ENCODE measurements at regions not wholly inside any gene's neighbourhood (a gene's known extent, or its start where the extent isn't known, plus 50 kb on each side); places are given as distances from the start of the nearest gene placed in this dataset.
"Not testable (repeated sequence)": the region's sequence is repeated elsewhere in the genome, so short reads cannot be mapped to it uniquely, and the experiment has no call there.

DNA sequence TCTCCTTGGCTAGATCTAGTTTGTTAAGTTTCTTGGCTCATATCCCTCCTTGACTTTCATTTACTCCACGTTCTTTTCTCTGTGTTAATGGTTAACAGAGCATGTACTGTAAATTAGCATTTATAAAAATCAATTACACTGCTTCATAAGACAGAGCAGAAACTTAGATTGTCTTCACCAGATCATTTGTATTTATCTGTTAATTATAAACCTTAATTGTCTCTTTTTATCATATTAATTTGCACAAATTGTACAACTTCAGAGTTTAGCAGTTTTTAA lies 221.2 kb upstream of the EGLN3 start:
- DNase-seq, result no peak

DNA sequence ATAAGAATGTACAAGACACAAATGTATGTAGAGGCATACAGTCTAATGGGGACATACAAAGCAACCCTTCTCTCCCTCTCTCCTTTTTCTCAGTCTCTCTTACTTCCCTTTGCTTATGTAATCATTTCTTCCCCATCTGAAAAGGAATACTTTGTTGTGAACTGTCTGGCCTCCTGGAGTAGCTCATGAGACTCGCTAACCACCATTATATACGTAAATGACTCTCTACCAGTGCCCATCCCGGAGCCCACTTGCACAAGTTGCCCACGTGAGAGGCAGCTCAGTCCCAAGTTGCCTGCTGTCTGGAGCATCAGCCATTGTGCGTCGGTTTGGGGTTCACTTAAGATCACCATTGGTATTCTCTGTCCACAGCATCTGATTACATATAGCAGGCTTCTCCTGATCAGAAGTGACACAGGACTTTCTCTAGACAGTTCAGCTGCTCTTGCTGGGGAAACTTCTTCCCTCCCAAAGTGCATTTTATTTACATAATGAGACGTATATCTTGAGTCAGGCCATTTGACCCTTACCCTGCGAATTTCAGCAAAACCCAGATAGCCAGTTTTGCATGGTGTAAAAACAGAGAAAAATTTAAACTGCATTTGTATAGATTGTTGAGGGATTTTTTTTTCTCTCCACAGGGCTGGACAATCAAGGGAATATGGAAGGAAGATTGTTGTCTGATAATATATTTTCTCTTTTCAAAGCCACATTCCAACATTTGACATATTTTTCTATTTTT lies 220.7 kb upstream of the EGLN3 start:
- DNase-seq, result no peak

DNA sequence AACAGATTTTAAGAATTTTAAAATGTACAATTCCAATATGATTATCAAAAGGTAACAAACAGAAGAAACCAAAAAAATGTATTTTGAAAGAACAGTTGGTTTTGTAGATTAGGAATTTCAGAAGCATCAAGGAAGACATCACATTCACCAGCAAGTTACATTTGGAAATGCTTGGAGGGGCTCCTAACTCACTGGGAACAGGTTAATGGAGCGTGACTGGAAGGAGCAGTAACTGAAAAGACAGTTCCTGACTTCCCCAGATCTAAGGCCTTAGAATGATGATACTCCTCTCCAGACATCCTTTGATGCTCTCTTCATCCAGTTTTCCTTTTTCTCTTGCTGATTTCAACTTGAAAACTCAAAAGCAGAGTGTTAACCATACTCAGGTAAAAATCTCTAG lies 220.0 kb upstream of the EGLN3 start:
- no peak for DNase-seq

DNA sequence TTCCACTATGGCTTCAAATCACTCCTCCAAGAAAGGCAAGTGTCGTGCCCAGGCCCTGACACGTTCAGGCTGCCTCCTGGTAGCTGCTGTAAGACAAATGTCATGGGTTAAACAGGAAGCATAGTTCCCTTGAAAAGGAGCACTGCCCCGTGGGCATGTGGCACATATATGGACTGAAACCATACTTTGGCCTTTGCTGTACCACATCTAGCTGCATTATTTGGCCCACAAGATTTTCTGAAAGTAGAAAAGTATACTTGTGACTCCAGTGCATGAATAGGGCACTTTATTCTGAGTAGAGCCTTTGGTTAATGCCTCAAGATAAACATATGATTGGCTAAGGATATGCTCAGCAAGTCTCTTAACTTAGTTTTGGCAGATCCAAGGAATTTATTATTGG lies 218.7 kb upstream of the EGLN3 start:
- DNase-seq, result no peak

DNA sequence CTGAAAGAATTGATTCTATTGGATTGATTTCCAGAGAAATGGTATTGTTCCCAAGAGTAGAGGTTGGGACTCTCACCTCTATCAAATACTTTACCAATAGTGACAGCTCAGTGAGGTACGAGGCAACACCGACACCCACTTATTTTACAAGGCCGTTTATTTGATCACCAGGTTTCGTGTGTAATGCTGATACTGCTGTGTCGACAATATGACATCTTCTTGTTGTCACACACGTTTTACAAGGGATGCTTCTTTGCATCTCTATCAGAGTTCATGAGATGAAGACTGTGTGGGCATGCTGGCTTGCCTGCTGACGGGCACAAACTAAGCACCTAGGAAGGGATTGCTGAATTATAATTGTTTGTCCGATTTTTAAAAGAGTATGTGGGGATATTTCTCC lies 217.8 kb upstream of the EGLN3 start:
- DNase-seq, result no peak

DNA sequence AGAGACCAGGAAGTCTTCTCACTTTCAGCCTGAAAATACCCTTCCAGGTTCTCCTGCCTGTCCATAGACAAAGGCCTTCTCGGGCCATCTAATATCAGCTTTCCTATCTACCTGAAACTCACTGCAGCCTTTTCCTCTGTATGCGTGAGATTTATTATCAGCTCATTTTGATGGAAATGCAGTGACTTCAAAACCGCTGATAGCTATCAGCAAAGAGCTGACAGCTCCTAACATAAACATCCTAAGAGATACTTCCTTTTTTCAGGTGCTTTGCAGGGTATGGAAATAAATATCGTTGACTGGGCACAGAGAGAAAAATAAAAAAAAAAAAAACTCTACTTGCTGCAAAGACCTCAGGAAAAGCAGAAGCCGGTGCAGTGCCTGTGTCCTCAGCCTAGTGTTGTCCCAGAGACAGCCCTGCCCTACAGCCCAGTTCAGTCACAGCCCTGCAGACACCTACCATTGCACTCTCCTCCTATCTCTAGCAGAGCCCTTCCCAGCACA lies 215.0 kb upstream of the EGLN3 start:
- DNase-seq, result peak in 1 of 5 experiments; percentile 34

DNA sequence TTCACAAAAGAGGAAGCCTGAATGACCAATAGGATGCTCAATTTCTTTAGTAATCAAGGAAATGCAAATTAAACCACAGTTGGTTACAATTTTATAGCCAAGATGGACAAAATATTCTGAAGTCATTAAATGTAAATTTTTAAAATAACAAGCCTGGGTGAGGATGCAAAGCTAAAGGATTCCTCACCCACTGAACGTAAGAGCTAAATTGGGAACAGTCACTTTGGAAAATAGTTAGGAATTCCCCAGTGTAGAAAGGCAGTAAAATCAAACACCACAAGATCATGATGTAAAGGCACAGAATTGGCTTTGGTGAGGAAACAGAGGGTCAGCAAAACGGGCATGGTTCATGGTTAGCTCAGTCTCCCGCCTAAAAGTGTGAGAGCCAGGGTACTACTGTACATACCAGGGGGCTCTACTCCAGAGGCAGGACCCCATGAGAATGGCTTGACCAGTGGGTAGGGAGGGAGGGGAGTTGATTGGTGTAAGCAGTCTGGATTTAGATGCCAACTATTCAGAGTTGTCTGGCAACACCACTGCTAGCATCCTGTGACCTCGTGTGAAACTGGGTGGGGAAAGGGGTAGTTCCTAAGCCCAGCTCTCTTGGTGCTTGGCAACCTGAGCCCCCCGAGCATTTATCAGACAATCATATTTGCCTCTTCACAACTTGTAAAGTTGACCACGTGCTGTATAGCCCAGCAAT lies 213.4 kb upstream of the EGLN3 start:
- DNase-seq, result no peak

DNA sequence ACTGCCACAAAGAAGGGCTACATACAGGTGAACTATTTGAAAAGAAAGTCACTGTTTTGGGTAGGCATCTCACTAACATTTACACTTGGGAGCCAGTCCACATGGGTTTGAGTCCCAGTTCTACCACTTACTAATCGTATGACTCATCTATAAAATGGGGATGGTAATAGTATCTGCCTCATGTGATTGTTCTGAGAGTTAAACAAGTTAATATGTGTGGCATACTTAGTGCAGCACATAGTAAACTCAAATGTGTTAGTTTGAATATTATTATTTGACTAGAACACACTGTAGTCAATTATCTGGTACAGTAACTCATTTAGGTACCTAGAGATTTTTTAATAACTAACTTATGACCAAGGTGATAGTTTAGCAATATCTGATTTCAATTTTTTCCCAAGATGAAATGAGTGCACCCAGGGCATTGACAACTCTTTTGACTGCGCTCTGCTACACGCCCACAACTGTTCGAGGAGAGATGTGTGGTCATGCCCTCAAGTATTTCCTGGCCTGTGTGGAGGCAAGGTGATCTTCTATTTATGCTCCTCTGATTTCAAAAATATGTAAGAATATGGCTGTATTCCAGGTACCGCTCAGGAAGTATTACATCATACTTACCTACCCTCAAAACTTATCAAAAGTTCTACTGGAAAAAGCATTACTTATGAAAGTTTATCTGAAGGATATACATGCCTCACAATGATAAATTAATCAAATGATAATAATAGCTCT lies 210.6 kb upstream of the EGLN3 start:
- peak in 1 of 5 experiments; percentile 53 for DNase-seq

DNA sequence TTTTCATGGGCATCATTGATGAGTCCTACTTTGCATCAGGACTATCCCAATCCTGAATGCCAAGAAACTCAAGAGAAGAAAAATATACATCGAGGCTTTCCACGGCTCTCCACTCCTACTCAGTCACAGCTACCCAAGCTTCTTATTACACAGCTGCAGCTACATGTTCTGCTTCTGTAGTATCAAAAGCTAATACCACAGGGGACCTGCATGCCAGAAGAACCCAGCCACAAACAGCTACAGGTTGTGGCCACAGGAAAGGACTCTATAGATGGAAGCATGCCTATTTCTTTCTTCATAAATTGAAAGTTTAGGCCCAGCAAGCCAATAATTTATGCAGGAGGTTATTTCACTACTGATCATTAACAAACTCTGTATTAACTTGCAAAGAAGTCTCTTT lies 209.7 kb upstream of the EGLN3 start:
- peak in 1 of 5 experiments; percentile 19 for DNase-seq

DNA sequence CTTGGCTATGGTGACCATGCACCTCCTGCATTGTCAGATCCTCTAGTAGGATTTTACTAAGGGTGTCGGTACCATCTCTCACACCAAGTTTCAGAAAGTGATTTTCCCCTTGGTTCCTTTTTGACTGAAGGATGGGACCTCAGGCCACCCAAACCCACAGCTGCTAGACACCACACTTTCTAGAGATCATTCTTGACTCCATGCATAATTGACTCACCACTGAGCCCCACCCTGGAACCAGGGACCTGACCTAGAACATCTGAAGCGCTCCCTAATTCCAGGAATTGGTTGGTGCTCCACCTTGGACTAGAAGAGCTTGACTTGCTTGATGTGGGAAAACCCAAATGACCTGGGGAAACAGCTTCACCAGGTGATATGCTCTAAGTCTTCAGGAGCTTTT lies 206.8 kb upstream of the EGLN3 start:
- DNase-seq, result no peak

DNA sequence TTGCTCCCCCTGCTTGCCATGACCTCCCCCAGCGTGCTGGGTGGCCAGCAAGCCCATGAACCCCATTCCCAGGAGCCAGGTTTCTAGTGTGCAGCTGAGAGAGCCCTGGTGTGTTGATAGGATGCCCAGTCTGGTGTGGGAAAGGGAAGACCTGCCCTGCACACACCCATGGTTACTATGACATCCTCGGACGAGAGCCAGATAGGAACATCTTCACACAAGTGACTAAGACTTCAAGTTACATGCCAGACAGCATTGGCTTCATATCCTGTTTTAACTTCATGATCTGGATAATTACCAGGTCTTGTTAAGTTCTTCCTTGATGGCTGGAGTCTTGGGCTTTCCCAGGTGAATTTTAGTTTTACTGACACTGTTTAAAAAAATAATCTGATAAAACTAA lies 196.6 kb upstream of the EGLN3 start:
- no peak for DNase-seq

DNA sequence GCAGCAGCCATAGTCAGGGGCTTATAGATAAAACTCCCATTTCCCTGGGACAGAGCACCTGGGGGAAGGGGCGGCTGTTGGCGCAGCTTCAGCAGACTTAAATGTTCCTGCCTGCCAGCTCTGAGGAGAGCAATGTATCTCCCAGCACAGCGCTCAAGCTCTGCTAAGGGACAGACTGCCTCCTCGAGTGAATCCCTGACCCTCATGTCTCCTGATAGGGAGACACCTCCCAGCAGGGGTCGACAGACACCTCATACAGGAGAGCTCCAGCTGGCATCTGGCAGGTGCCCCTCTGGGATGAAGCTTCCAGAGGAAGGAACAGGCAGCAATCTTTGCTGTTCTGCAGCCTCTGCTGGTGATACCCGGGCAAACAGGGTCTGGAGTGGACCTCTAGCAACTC lies 189.3 kb upstream of the EGLN3 start:
- DNase-seq, result not testable (repeated sequence)

DNA sequence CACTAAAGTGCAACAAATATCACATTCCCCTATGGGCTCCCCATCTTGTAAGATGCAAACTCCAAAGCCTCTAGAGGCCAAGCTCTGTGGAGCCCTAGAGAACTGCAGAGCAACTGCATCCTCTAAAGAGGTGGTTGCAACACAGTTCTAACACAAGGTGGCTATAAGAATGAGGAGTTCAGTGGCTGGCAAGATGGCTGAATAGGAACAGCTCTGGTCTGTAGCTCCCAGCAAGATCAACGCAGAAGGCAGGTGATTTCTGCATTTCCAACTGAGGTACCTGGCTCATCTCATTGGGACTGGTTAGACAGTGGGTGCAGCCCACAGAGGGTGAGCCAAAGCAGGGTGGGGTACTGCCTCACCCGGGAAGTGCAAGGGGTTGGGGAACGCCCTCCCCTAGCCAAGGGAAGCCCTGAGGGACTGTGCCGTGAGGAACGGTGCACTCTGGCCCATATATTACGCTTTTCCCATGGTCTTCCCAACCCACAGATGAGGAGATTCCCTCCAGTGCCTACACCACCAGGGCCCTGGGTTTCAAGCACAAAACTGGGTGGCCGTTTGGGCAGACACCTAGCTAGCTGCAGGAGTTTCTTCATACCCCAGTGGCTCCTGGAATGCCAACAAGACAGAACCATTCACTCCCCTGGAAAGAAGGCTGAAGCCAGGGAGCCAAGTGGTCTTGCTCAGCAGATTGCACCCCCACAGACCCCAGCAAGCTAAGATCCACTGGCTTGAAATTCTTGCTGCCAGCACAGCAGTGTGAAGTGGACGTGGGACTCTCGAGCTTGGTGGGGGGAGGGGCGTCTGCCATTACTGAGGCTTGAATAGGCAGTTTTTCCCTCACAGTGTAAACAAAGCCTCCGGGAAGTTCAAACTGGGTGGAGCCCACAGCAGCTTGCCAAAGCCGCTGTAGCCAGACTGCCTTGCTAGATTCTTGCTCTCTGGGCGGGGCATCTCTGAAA lies 188.6 kb upstream of the EGLN3 start:
- DNase-seq, result not testable (repeated sequence)

DNA sequence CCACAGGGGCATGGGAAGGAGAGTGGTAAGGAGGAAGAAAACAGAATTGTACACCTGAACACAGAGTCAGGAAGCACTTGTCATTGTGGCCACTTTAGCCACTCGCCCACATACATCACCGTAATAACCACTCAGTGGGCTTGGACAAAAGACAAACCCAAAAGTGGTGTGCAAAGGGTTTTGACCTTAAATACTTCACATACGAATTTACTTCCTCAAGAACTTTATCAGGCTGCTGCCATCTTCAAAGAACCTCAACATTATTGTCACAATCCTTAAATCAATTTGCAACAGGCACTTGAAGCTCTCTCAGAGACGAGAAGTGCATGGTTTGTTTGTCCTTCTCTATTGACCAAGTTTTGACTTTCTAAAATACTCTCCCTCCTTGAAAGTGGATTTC lies 187.3 kb upstream of the EGLN3 start:
- no peak for DNase-seq

DNA sequence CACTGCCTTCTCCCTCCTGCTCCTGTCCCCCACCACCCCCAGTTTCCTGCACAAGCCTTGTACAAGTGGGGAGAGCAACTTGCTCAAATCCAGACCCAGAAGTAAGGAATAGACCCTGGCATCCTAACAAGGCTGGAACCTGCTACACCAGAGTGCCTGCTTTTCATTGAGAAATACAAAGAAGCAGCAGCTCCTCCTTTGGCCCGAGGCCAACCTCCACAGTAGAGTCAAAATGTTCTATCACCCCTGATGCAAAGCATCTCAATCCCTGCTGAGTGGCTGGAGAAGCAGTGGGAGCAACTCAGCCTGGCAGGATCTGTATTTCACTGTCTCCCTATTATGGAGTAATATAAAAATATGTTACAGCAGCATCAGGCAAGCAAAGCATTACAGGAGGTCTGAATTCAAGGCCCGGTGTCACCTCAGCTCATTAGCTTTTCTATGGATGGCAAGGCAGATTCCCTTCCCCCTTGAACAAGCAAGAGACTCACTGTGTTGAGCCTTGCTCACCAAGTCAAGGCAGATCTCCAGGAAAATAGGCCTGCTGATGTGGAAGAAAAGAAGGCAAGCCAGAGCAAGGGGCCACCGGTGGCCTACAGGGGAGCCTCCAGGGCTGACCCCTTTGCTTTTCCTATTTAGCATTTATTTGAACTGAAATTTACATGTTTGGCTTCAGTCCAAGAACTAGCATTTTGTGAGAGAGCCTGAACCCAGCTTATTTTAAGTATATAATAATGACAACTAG lies 186.3 kb upstream of the EGLN3 start:
- no peak for DNase-seq

DNA sequence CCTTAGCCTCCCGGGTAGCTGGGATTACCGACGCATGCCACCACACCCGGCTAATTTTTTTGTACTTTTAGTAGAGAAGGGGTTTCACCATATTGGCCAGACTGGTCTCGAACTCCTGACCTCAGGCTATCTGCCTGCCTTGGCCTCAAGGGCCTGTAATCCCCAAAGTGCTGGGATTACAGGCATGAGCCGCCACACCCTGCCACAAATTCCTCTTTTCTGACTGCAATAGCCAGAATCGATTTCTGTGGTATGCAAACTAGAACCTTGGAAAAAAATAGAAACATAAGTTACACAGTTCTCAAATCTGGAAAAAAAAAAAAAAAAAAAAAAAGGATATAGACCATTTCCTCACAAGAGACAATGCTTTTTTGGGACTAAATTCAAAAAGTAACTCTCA lies 184.6 kb upstream of the EGLN3 start:
- DNase-seq, result no peak

DNA sequence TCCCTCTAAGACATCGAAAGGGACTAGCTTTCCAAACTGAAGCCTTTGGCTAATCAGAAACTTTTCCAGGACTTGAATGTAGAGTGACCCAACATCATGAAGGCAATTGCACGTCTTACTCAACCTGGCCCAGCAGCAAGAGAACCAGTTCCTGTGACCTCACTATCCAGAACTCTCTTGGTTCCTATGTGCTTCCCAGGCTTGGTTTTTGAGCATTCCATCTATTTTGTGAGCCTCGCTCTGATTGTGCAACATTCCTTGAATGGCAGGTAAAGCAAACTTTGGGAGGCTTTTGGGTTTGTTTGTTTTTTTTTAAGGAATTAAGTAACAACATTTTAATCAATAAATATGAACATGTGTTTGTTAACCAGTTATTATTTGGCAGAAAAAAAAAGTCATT lies 183.6 kb upstream of the EGLN3 start:
- DNase-seq, result no peak

DNA sequence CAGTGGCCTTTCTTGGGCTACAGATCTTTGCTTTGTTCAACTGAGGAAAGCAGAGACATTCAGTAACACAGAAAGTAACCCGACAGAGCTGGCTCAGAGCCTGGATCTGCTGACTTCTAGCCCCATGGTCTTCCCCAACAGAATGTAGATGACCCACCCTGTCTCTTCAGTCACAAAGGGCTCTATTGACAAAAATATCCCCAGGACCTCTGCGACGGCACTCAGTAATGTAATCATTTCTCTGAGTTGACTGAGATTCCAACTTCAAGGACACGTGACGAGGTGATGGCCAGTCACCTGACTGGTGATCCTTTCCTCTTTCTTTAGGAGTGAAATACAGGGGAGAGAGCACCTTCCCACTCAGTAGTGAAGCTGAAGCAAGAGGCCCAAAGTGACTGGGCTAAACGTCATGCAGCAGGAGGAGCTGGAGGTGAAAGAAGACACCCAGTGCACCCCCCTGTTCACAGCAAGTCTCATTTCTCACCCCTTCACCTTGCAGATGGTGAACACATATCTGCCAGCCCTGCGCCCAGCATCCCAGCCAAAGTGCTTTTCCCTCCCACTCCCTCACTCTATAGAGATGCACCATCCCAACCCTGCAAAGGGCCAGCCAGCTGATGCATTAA lies 179.2 kb upstream of the EGLN3 start:
- no peak for DNase-seq

DNA sequence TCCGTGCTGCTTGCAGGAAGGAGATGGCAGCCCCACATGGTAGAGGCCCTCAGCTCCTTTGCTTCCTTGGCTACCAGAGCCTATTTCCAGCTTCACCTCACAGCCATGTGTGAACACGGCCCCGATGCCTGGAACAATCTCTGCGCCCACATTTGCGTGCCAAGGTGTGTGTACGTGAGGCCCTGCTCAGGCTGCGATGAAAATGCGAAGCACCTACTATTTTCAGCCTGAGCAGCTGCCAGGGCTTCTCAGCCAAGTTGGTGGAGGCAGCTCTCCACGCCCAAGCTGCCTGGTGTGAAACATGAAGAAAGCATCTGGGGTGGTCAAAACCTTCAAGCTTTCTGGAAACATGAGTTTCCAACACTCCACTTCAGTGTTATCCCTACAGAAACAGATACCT lies 177.8 kb upstream of the EGLN3 start:
- DNase-seq, result no peak

DNA sequence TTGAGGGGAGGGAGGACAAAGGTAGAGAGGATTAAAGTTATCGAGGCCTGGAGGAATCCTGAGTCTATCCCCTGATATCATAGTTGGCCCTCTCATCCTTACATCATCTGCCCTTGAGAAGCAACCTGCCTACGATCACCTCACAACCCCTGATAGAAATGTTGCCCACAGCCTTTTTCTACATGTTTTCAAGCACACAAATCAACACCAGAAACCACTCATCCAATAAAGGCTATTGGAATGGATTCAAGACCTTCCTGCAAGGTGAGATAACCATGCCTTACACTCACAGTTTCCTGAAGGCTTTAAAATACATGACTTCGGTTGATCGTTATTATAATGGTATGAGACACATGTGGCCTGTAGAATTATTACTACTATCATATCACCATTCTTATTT lies 175.7 kb upstream of the EGLN3 start:
- DNase-seq, result no peak

DNA sequence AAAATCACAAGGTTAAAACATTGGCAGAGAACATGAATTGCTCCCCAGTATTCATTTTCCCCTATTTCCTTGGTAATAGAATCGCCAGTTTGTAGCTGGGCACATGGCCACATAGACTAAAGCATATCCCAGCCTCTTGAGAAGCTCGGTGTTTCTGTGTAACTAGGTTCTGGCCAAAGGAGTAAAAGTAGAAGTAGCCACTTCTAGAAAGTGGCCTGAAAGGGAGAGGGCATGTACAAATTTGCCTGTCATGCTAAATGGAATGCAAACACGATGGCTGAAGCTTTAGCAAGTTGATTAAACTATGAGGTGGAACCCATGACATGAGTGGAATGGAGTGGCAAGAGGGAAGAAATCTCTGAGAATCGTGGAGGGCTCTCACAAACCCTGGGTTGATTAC lies 173.7 kb upstream of the EGLN3 start:
- no peak for DNase-seq

DNA sequence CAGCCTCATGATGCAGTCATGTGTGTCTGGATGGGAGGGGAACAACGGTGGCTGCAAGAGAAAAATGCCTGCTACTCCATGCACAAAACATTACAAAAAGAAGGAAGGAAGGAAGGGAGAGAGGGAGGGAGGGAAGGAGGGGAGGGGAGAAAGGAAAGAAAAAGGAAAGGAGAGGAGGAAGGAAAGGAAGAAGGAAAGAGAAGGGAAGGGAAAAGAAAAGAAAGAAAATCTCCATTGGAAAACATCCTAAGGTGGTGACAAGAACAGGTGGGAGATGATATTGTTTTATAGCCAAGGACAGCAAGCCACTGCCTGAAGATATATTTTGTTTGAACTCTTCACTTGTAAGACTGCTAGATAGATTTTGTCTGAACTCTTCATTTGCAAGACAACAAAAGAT lies 171.8 kb upstream of the EGLN3 start:
- no peak for DNase-seq
